Transverse colon (tissue), 4 donors: ENCODE measurements at regions not wholly inside any gene's neighbourhood (a gene's known extent, or its start where the extent isn't known, plus 50 kb on each side); places are given as distances from the start of the nearest gene placed in this dataset.

Source experiments
- CTCF ChIP-seq, 5 experiments: fragments of 200-600 bp in 3 of 5; fragments of 450-650 bp in 2 of 5; sonication (generic) in 3 of 5; IDR thresholded peaks; 1 replicate in 2 of 5; 2 replicates in 3 of 5; pipeline ENCODE4 v1.5.1; 2016 to 2017; ENCODE audit warnings: antibody characterized with exemption in 5 of 5, inconsistent platforms in 3 of 5, mild to moderate bottlenecking in 2 of 5, moderate library complexity in 1 of 5
- EP300 ChIP-seq: sonication (generic); formaldehyde crosslinking; IDR thresholded peaks from one replicate; pipeline ENCODE4 v1.6.1; 2017; ENCODE audit warnings: antibody characterized with exemption, low read depth
- POLR2A ChIP-seq: fragments of 450-650 bp; IDR thresholded peaks from one replicate; pipeline ENCODE4 v1.6.1; 2016; ENCODE audit warnings: antibody characterized with exemption, mild to moderate bottlenecking, moderate library complexity
- POLR2AphosphoS5 ChIP-seq, 3 donors: sonication (generic); formaldehyde crosslinking; IDR thresholded peaks; one replicate each; pipeline ENCODE4 v1.6.1; 2016; ENCODE audit warnings: antibody characterized with exemption in 3 of 3

GRCh38 chr7:22657479-22657878 lies 69.5 kb upstream of the IL6 start:
- TF ChIP-seq CTCF (IDR thresholded peaks at IDR 0.05) = no peak
- no peak for TF ChIP-seq POLR2A
- no peak for TF ChIP-seq POLR2AphosphoS5 (IDR thresholded peaks at IDR 0.05)
- TF ChIP-seq EP300 = no peak
